DMS153 treated with DMSO at 0.1 percent for 48 hours (cell line): ENCODE measurements at regions not wholly inside any gene's neighbourhood (a gene's known extent, or its start where the extent isn't known, plus 50 kb on each side); places are given as distances from the start of the nearest gene placed in this dataset.

Experiments used
- DNase-seq: peaks from one replicate; lab custom pipeline; 2025; ENCODE audit not compliant: unreplicated experiment; lab: John Stamatoyannopoulos, UW

DNA sequence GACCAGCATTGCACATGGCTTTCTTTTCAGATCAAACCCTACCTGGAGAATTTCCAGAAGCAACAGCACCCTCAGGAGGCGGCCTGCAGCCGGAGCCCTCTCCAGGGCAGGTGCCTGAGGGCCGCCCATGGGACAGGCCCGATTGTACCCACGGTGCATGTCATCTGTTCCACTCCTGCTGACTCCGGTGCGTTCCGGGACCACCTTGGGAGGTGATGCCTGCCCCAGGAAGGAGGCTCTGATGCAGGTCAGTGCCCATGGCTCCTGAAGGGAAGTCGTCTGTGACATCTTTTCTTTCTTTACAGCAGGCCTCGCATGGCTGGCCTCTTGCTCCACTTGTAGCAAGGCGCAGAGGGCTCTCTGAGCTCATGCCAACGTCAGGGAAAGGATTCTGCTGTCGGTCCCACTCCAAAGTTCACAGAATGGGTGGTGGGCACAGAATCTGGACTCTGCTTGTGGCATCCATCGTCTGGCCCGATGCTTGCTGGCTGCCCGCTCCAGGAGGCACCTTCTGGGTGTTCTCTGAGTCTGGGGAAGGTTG lies 160.7 kb upstream of the RTL1 start:
- no peak for DNase-seq

GRCh38 chr14:101064718-101065117 lies 161.2 kb upstream of the RTL1 start:
- no peak for DNase-seq

- no peak for DNase-seq
Observed at GRCh38 chr14:101065246-101065645, 161.7 kb upstream of the RTL1 start.

DNA sequence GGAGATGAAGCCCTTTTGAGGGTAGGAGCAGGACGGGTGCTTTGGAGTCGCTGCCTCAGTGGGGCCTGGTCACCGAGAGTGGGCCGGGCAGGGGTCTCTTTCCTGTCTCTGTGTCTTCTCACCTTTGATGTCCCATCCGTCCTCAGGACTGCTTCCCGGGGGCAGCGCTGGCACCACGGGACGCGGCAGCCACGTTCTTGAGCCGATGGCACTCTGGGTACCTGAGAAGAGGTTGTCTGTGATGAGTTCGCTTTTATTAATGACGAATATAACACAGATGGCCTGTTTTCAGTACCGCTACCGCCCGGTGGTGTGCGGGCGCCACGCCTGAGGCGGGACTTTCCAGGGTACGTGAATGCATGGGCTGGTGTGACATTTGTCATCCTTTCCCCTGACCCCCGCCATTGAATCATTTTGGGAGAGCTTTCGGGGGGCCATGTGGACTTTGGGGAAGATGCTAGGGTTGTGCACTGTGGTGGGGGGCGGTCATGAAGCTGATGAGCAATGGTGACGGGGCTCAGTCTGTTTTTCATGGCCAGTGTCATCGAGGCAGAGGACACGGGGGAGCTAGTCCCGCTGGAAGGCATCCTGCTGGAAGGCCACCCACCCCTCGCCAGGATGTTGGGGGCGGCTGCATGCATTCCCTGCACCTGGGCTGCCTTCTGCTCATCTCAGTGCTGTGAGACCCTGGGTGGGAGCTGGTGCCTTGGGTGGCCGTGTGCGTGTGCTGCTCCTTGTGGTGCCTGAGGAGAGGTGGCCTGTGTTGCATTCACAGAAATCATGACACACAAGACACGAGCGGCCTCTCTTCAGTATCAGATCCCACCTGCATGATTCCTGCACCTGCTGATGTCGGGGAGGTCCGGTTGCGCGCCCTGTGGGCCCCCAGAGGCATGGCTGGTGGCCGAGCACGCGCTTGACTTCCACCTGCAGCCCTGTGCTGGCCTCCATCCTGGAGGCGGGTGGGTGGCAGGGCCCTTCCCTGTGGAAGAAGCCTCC lies 162.5 kb upstream of the RTL1 start:
- DNase-seq, result no peak

DNA sequence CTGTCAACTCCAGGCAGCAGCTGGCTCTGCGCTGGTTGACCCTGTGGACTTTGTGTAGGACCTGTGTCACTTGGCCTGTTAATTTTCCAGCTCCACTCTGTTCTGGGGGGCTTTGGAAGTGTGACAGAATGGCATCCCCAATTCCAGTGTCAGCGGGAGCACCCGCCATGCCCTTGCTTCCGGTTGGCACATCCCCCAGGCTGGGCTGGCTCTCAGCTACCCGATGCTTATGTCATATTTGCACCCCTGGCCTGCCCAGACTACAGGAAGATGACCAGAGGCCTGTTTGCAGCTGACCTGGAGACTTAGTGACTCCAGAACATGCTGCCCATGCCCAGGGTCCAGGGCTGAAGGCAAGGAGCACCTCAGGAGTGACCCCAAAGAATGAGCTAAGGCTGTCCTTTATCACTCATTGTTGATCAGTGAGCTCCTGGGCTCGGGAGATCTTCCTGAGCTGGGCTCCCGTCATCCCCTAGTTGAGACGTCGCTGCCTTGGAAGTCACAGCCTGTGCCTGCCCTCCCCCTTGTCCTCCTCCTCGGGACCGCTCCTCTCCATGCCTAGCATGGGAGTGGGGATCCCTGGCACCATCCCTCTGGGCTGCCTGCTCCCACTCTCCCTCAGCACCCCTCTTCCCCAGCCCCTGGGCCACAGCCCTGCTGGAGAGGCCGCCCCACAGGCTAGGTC lies 163.4 kb upstream of the RTL1 start:
- DNase-seq, result no peak

GRCh38 chr14:101068313-101069227 lies 165.0 kb upstream of the RTL1 start:
- no peak for DNase-seq

DNA sequence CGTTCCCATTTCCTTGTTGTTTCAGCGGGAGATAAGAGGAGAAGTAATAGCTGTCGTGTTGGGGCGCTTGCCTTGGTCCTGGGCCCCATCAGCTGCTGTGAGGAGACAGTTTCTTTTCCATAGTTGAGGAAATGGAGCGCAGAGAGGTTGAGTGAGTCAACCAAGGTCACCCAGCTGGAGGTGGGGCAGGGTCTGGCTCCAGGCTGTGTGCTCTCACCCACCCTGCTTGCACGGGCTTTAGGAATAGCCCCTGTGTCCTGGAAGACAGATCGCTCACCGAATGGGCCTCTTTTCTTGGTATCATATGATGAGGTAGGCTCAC lies 165.7 kb upstream of the RTL1 start:
- no peak for DNase-seq

DNA sequence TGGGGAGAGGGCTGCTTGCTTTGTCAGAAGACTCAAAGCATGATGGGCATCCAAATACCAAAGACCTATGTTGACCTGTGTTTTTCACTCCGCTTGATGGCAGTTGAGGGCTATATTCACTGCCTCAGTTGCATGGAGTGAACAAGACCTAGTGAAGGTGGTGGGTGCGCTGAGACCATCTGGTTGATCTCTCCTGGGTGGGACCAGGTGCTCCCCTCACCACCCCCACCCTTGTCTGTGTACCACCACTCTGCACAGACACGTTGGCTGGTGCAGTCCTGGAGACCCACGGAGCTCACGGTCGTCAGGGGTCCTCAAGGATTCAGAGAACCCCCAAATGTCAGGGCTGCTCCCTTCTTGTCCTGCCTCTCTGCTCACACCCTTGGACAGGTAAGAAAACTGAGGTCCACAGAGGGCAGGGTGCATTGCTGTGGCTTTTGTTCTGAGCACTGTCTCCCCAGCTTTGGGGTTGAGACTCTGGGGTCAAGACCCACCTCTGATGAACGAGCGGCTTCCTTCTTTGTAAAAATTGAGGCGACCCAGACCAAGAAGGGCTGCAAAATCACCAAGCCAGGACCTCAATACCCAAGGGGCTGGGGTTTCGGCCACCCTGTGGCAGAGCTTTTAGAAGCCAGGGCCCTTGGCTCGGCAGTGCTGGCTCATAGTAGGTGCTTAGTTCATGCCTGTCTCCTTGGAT lies 166.3 kb upstream of the RTL1 start:
- DNase-seq, result no peak

GRCh38 chr14:101070540-101071492 lies 167.3 kb upstream of the RTL1 start:
- no peak for DNase-seq

DNA sequence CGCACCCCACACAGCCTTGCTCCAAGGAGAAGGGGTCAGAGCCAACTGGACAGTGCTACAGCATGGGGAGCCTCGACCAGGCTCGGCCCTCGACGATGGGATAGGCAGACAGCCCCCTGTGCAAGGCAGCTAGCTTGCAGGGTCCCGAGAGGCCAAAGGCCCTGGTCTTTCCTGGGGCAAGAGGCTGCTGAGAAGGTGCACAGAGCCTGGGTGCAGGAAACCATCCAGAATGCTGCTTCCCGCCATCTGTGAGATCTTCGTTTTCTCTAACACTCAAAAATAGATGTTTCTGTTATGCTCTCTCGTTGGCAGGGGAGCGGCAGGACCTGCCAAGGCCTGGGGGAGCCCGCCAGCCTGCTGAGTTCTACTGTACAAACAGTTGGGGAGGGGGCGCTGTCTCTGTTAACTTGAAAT lies 168.0 kb upstream of the RTL1 start:
- DNase-seq, result no peak

DNA sequence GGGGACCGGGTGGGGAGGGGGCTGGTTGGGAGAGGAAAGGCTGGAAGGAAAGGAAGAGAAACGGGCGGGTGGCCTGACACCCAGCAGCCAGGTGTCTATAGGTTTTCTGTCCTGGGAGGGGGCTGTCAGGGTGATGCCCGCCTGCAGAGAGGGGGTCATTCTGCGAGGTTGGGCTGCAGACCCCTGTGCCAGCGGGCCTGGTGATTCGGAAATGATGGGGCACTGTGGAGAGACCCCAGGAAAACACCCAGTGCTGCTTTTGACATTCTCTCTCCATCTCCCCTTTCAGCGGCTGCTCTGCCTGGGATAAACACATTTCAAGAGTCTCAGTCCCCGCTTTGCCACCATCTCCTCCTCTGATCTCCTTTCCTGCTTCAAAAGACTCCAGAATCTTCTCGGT lies 168.5 kb upstream of the RTL1 start:
- no peak for DNase-seq

DNA sequence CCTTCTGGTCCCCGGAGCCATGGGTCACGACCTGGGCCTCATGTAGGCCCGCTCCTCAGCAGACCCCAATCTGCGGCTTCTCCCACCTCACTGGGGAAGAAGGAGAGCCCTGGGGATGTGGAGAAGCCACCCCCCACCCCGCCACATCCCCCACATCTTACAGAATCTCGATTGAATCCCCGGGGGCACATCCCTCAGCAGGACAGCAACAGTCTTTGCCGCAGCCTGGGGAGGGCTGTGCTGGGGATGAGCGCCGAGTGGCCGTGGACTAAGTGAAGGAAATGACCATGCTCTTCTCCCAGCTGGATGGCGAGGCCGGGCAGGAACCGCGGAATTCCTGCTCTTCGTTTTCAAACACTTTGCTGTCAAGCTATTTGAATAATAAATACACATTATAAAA lies 169.0 kb upstream of the RTL1 start:
- DNase-seq, result no peak

DNA sequence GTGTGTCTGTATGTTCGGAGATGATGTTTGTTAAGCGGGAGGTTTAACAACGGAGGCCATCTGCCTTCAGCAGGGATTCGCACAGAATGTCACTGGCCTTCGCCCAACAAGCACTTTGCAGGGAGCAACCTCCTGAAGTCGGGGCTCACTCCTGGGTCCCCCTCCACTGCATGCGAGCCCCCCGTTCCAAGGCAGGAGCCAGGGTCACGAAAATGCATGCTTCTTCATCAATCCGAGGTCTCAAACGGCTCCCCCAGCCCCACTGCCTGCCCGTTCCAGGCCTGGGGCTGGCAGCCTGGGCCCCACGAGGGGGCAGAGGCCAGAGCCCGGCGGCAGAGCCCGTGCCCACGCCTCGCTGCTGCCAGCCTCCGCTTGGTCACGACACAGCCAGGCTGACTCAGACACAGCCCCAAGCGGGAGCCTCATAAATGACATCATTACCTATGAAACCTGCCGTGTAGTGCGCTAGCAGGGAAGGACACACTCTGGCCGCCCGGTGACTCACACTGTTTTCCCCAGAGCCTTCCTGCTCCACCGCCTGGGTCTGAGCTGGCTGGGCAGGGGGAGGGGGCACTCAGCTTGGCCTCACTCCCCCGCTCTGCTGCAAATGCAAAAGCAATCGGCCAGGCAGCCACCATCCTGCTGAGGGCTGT lies 169.5 kb upstream of the RTL1 start:
- peak; percentile 7 for DNase-seq

- no peak for DNase-seq
Observed at GRCh38 chr14:101073598-101073965, 170.1 kb upstream of the RTL1 start.

GRCh38 chr14:101074196-101075024 lies 170.9 kb upstream of the RTL1 start:
- no peak for DNase-seq

- DNase-seq, result no peak
Observed at GRCh38 chr14:101075025-101075800, 171.7 kb upstream of the RTL1 start.

GRCh38 chr14:101075801-101076413 lies 172.4 kb upstream of the RTL1 start:
- DNase-seq, result no peak
